MM.1S (cell line): ENCODE measurements at regions not wholly inside any gene's neighbourhood (a gene's known extent, or its start where the extent isn't known, plus 50 kb on each side); places are given as distances from the start of the nearest gene placed in this dataset.

Experiments
- DNase-seq: peaks from one replicate; pipeline ENCODE4 v3.0.0-alpha.2; 2015
- H2AFZ ChIP-seq: fragments of 300-600 bp; sonication (generic); 2 replicates; pipeline ENCODE4 v1.6.0; 2016; ENCODE audit warnings: antibody characterized with exemption, low read length
- H3F3A ChIP-seq: fragments of 300-600 bp; sonication (generic); 2 replicates; pipeline ENCODE4 v1.6.1; 2016; ENCODE audit warnings: mild to moderate bottlenecking, antibody characterized with exemption, low read length, moderate library complexity, mixed read lengths; ENCODE audit not compliant: insufficient read depth
- H3K27ac ChIP-seq: fragments of 300-600 bp; sonication (generic); 2 replicates; pipeline ENCODE4 v1.5.1; 2016; ENCODE audit warnings: mild to moderate bottlenecking, low read length
- H3K27me3 ChIP-seq: fragments of 300-600 bp; sonication (generic); replicated peaks from 2 replicates; pipeline ENCODE4 v1.6.0; 2016; ENCODE audit warnings: low read length; ENCODE audit not compliant: insufficient read depth
- H3K36me3 ChIP-seq: fragments of 300-600 bp; sonication (generic); replicated peaks from 2 replicates; pipeline ENCODE4 v1.6.1; 2016; ENCODE audit warnings: mild to moderate bottlenecking, low read length, mixed read lengths; ENCODE audit not compliant: insufficient read depth
- H3K4me1 ChIP-seq: fragments of 300-600 bp; sonication (generic); 2 replicates; pipeline ENCODE4 v1.6.1; 2016; ENCODE audit warnings: low read length, mixed read lengths
- H3K4me2 ChIP-seq: fragments of 300-600 bp; sonication (generic); 2 replicates; pipeline ENCODE4 v1.6.0; 2016; ENCODE audit warnings: low read depth, low read length
- H3K4me3 ChIP-seq: fragments of 300-600 bp; sonication (generic); 2 replicates; pipeline ENCODE4 v1.5.1; 2016; ENCODE audit warnings: low read length, mixed read lengths
- H3K79me2 ChIP-seq: fragments of 300-600 bp; sonication (generic); 2 replicates; pipeline ENCODE4 v1.6.1; 2016; ENCODE audit warnings: mixed run types, low read length, mixed read lengths
- H3K9ac ChIP-seq: fragments of 300-600 bp; sonication (generic); 2 replicates; pipeline ENCODE4 v1.6.1; 2016; ENCODE audit warnings: low read length, mixed read lengths
- H3K9me2 ChIP-seq: fragments of 300-600 bp; sonication (generic); replicated peaks from 2 replicates; pipeline ENCODE4 v1.6.1; 2016; ENCODE audit warnings: mild to moderate bottlenecking, low read length, mixed read lengths; ENCODE audit not compliant: insufficient read depth
- H3K9me3 ChIP-seq: fragments of 300-600 bp; sonication (generic); replicated peaks from 2 replicates; pipeline ENCODE4 v1.6.1; 2016; ENCODE audit warnings: mild to moderate bottlenecking, low read length, mixed read lengths; ENCODE audit not compliant: insufficient read depth
- H4K20me1 ChIP-seq: fragments of 300-600 bp; sonication (generic); 2 replicates; pipeline ENCODE4 v1.6.1; 2016; ENCODE audit warnings: mild to moderate bottlenecking, low read length, moderate library complexity, mixed read lengths; ENCODE audit not compliant: insufficient read depth
- CTCF ChIP-seq: fragments of 300-600 bp; sonication (generic); IDR thresholded peaks from 2 replicates; pipeline ENCODE4 v1.5.1; 2016; ENCODE audit warnings: antibody characterized with exemption, low read length, mixed read lengths
- EZH2 ChIP-seq: fragments of 300-600 bp; sonication (generic); optimal IDR thresholded peaks from 2 replicates; pipeline ENCODE3; 2017; ENCODE audit warnings: low read depth, mild to moderate bottlenecking, antibody characterized with exemption, low read length, mixed read lengths
- EZH2phosphoT487 ChIP-seq: fragments of 300-600 bp; sonication (generic); IDR thresholded peaks from 2 replicates; pipeline ENCODE4 v1.6.1; 2018; ENCODE audit warnings: antibody characterized with exemption, low read length

GRCh38 chrX:115909017-115909416 lies 261.5 kb upstream of the AGTR2 start:
- no peak for DNase-seq
- H3F3A ChIP-seq: peaks cover 11% of the 10 kb centered on the region; the same call in 1 of the 2 replicates
- H3K79me2 ChIP-seq: no peaks in the 10 kb centered on the region
- H3K9me3 ChIP-seq: no peaks in the 10 kb centered on the region
- H3K4me1 ChIP-seq: peaks cover 20% of the 10 kb centered on the region
- H3K27me3 ChIP-seq: no peaks in the 10 kb centered on the region
- H2AFZ ChIP-seq: no peak overlapping the region
- TF ChIP-seq EZH2phosphoT487 (no peak), EZH2 (no peak), CTCF (no peak)
- no peaks in the 10 kb centered on the region for H4K20me1 ChIP-seq
- no peaks in the 10 kb centered on the region for H3K36me3 ChIP-seq
- no peaks in the 10 kb centered on the region for H3K9me2 ChIP-seq
- H3K27ac ChIP-seq: no peak overlapping the region
- H3K9ac ChIP-seq: no peak overlapping the region
- no peak overlapping the region for H3K4me3 ChIP-seq
- no peak overlapping the region for H3K4me2 ChIP-seq

GRCh38 chrX:115911967-115912366 lies 258.6 kb upstream of the AGTR2 start:
- Histone ChIP-seq H3K79me2 (no peaks in the 10 kb centered on the region), H3K9me3 (no peaks in the 10 kb centered on the region), H4K20me1 (no peaks in the 10 kb centered on the region), H2AFZ (no peak overlapping the region), H3K4me2 (no peak overlapping the region), H3K27me3 (no peaks in the 10 kb centered on the region), H3K36me3 (no peaks in the 10 kb centered on the region), H3K4me1 (peaks cover 20% of the 10 kb centered on the region), H3K9ac (no peak overlapping the region), H3K4me3 (no peak overlapping the region), H3K9me2 (no peaks in the 10 kb centered on the region), H3F3A (peaks cover 11% of the 10 kb centered on the region; the same call in 1 of the 2 replicates), H3K27ac (no peak overlapping the region; the same call in 1 of the 2 replicates)
- no peak for DNase-seq
- TF ChIP-seq EZH2 (no peak), CTCF (no peak), EZH2phosphoT487 (no peak)

GRCh38 chrX:115912372-115912897 lies 258.1 kb upstream of the AGTR2 start:
- H3K4me3 ChIP-seq: no peak overlapping the region
- H3K36me3 ChIP-seq: no peaks in the 10 kb centered on the region
- DNase-seq: peak; percentile 86
- H3K9me2 ChIP-seq: no peaks in the 10 kb centered on the region
- peaks cover 11% of the 10 kb centered on the region; the same call in 1 of the 2 replicates for H3F3A ChIP-seq
- no peak overlapping the region for H3K4me2 ChIP-seq
- no peaks in the 10 kb centered on the region for H3K27me3 ChIP-seq
- no peaks in the 10 kb centered on the region for H4K20me1 ChIP-seq
- H3K4me1 ChIP-seq: peaks cover 20% of the 10 kb centered on the region
- no peaks in the 10 kb centered on the region for H3K79me2 ChIP-seq
- H3K9me3 ChIP-seq: no peaks in the 10 kb centered on the region
- no peak overlapping the region; the same call in 1 of the 2 replicates for H3K27ac ChIP-seq
- no peak overlapping the region for H3K9ac ChIP-seq
- no peak for TF ChIP-seq EZH2
- peak; percentile 53 for TF ChIP-seq CTCF
- TF ChIP-seq EZH2phosphoT487: no peak
- H2AFZ ChIP-seq: no peak overlapping the region
